SK-N-SH (cell line): ENCODE measurements at regions not wholly inside any gene's neighbourhood (a gene's known extent, or its start where the extent isn't known, plus 50 kb on each side); places are given as distances from the start of the nearest gene placed in this dataset.

Experiments
- CTCF ChIA-PET: fragments of 300-600, 350-600 bp; formaldehyde crosslinking; extraction: SDS; loops from one replicate; lab custom pipeline; 2021; lab: Yijun Ruan, JAX
- POLR2A ChIA-PET: fragments of 350-600 bp; sonication (Branson Sonifier 250); formaldehyde crosslinking; extraction: SDS; loops from one replicate; lab custom pipeline; 2020; ENCODE audit warnings: antibody characterized with exemption, inconsistent platforms; lab: Yijun Ruan, JAX
- DNase-seq: peaks from one replicate; pipeline ENCODE4 v3.0.0; 2012
- H2AFZ ChIP-seq: fragments of 200-600 bp; sonication (generic); 2 replicates; pipeline ENCODE4 v1.8.1; 2016; ENCODE audit warnings: antibody characterized with exemption, mild to moderate bottlenecking, low read depth
- H3F3A ChIP-seq: fragments of 200-600 bp; sonication (generic); replicated peaks from 2 replicates; pipeline ENCODE3; 2016; ENCODE audit warnings: antibody characterized with exemption, mild to moderate bottlenecking; ENCODE audit not compliant: insufficient read depth
- H3K27ac ChIP-seq, 2 experiments: fragments of 200-500 bp in 1 of 2; fragments of 200-600 bp in 1 of 2; sonication (Bioruptor generic) in 1 of 2; sonication (generic), shearing (Covaris generic) in 1 of 2; 2 replicates each; pipeline versions ENCODE4 v1.5.1 to v1.6.1; 2014 to 2016; ENCODE audit warnings: low read depth in 2 of 2, inconsistent platforms in 1 of 2, low read length in 1 of 2, mild to moderate bottlenecking in 1 of 2, mixed read lengths in 1 of 2
- H3K27me3 ChIP-seq: fragments of 200-600 bp; sonication (generic), shearing (Covaris generic); 2 replicates; pipeline ENCODE4 v1.6.1; 2016; ENCODE audit warnings: mixed run types; ENCODE audit not compliant: insufficient read depth
- H3K36me3 ChIP-seq, 2 experiments: fragments of 200-500 bp in 1 of 2; fragments of 200-600 bp in 1 of 2; sonication (Bioruptor generic) in 1 of 2; sonication (generic) in 1 of 2; replicated peaks in 1 of 2; 2 replicates each; pipeline versions ENCODE3 to v1.5.1; 2014 to 2016; ENCODE audit warnings: low read length in 1 of 2, mild to moderate bottlenecking in 1 of 2; ENCODE audit not compliant: insufficient read depth in 2 of 2, control insufficient read depth in 1 of 2
- H3K4me1 ChIP-seq, 2 experiments: fragments of 200-500 bp in 1 of 2; fragments of 200-600 bp in 1 of 2; sonication (Bioruptor generic) in 1 of 2; sonication (generic), shearing (Covaris generic) in 1 of 2; 2 replicates each; pipeline versions ENCODE4 v1.5.1 to v1.6.1; 2014 to 2016; ENCODE audit warnings: low read depth in 1 of 2, low read length in 1 of 2, mixed run types in 1 of 2; ENCODE audit not compliant: insufficient read depth in 2 of 2, control insufficient read depth in 1 of 2
- H3K4me2 ChIP-seq: fragments of 200-600 bp; sonication (generic), shearing (Covaris generic); 2 replicates; pipeline ENCODE4 v1.6.1; 2017; ENCODE audit warnings: mixed run types
- H3K4me3 ChIP-seq, 2 experiments: fragments of 200-500 bp in 1 of 2; fragments of 200-600 bp in 1 of 2; sonication (Bioruptor generic) in 1 of 2; sonication (generic), shearing (Covaris generic) in 1 of 2; 2 replicates each; pipeline versions ENCODE4 v1.5.1 to v1.8.1; 2014 to 2016; ENCODE audit warnings: low read depth in 2 of 2, inconsistent platforms in 1 of 2, low read length in 1 of 2, mild to moderate bottlenecking in 1 of 2, mixed read lengths in 1 of 2, moderate library complexity in 1 of 2
- H3K79me2 ChIP-seq: fragments of 200-600 bp; sonication (generic); 2 replicates; pipeline ENCODE4 v1.8.1; 2017; ENCODE audit warnings: mild to moderate bottlenecking; ENCODE audit not compliant: insufficient read depth
- H3K9ac ChIP-seq: fragments of 200-600 bp; sonication (generic); 2 replicates; pipeline ENCODE4 v1.6.1; 2017; ENCODE audit warnings: mixed run types
- H3K9me2 ChIP-seq: fragments of 200-600 bp; sonication (generic); 2 replicates; pipeline ENCODE4 v1.6.1; 2017; ENCODE audit warnings: mixed run types
- H3K9me3 ChIP-seq: fragments of 200-600 bp; sonication (generic); 2 replicates; pipeline ENCODE4 v1.6.1; 2017; ENCODE audit warnings: mixed run types, mild to moderate bottlenecking, moderate library complexity
- H4K20me1 ChIP-seq: fragments of 200-600 bp; sonication (generic); 2 replicates; pipeline ENCODE4 v1.6.1; 2017; ENCODE audit warnings: mild to moderate bottlenecking, mixed run types; ENCODE audit not compliant: insufficient read depth
- CHD2 ChIP-seq: fragments of 150-350 bp; IDR thresholded peaks from 2 replicates; pipeline ENCODE4 v1.6.1; 2018; ENCODE audit warnings: low read length; ENCODE audit not compliant: partially characterized antibody
- CTCF ChIP-seq: fragments of 200-600 bp; sonication (generic); IDR thresholded peaks from 2 replicates; pipeline ENCODE4 v1.6.1; 2017; ENCODE audit warnings: antibody characterized with exemption, mild to moderate bottlenecking, moderate library complexity
- ELF1 ChIP-seq: IDR thresholded peaks from 2 replicates; pipeline ENCODE4 v1.4.0; 2012
- EP300 ChIP-seq, 2 experiments: IDR thresholded peaks; 2 replicates each; pipeline versions ENCODE4 v1.4.0 to v1.6.1; 2012; ENCODE audit warnings: borderline replicate concordance in 1 of 2, low read depth in 1 of 2, low read length in 1 of 2
- FOXM1 ChIP-seq: IDR thresholded peaks from 2 replicates; pipeline ENCODE4 v1.4.0; 2012; ENCODE audit warnings: low read depth, mild to moderate bottlenecking
- GATA2 ChIP-seq: sonication (generic); formaldehyde crosslinking; IDR thresholded peaks from 2 replicates; pipeline ENCODE4 v1.5.0; 2020; ENCODE audit warnings: mild to moderate bottlenecking, missing genetic modification reagents
- IRF3 ChIP-seq: fragments of 150-350 bp; IDR thresholded peaks from 2 replicates; pipeline ENCODE4 v1.6.1; 2016; ENCODE audit warnings: mild to moderate bottlenecking, low read depth, low read length
- MAX ChIP-seq: IDR thresholded peaks from 2 replicates; pipeline ENCODE4 v1.4.0; 2012; ENCODE audit warnings: low read depth
- MXI1 ChIP-seq: IDR thresholded peaks from 2 replicates; pipeline ENCODE4 v1.6.1; 2012; ENCODE audit warnings: mild to moderate bottlenecking, low read depth, low read length, improper control_type of control experiment
- RFX5 ChIP-seq: IDR thresholded peaks from 2 replicates; pipeline ENCODE4 v1.6.1; 2012; ENCODE audit warnings: mild to moderate bottlenecking, improper control_type of control experiment, low read length
- SIN3A ChIP-seq: IDR thresholded peaks from 2 replicates; pipeline ENCODE4 v1.6.1; 2012; ENCODE audit warnings: low read depth, mild to moderate bottlenecking, low read length, moderate library complexity, borderline replicate concordance
- TCF12 ChIP-seq: IDR thresholded peaks from 2 replicates; pipeline ENCODE4 v1.4.0; 2012
- YY1 ChIP-seq: IDR thresholded peaks from 2 replicates; pipeline ENCODE4 v1.4.0; 2012; ENCODE audit warnings: low read depth, mild to moderate bottlenecking
- WGBS: methylation state at CpG from one replicate; pipeline ENCODE4 v1.1.6; 2017; ENCODE audit warnings: low lambda C conversion rate; 5-methylcytosine and 5-hydroxymethylcytosine counted together

- no peaks in the 10 kb centered on the region for H3K27me3 ChIP-seq
- no peak overlapping the region for H2AFZ ChIP-seq
- no peaks in the 10 kb centered on the region for H3F3A ChIP-seq
- DNase-seq = no peak
- H3K9me2 ChIP-seq = no peaks in the 10 kb centered on the region; the same call in 1 of the 2 replicates
- H4K20me1 ChIP-seq = no peaks in the 10 kb centered on the region
- no peaks in the 10 kb centered on the region for H3K79me2 ChIP-seq
- no peak overlapping the region for H3K4me3 ChIP-seq
- no peak overlapping the region for H3K27ac ChIP-seq
- CTCF ChIA-PET = interaction anchor here (0.6 kb wide), 2 partner anchors 314 to 1289 kb away, joined by 3 read pairs; no protein-coding TSS in a partner anchor
- H3K9me3 ChIP-seq = no peaks in the 10 kb centered on the region
- no peak for TF ChIP-seq FOXM1
- TF ChIP-seq SIN3A = no peak
- TF ChIP-seq GATA2 (CRISPR knock-in tag) = no peak
- TF ChIP-seq EP300 (IDR thresholded peaks at IDR 0.05; ENCODE audit: borderline replicate concordance in 1 of 2, low read depth in 1 of 2, low read length in 1 of 2) = no peak
- no peak for TF ChIP-seq MXI1
- TF ChIP-seq RFX5 = no peak
- TF ChIP-seq ELF1 = no peak
- no peak for TF ChIP-seq YY1
- no peak for TF ChIP-seq CTCF
- no peak for TF ChIP-seq IRF3
- TF ChIP-seq MAX = no peak
- no peaks in the 10 kb centered on the region for H3K36me3 ChIP-seq
- POLR2A ChIA-PET = no interaction called here
- no peak overlapping the region for H3K4me2 ChIP-seq
- H3K4me1 ChIP-seq = no peaks in the 10 kb centered on the region; a peak in 1 of 4 replicates
- H3K9ac ChIP-seq = no peak overlapping the region
Measured at GRCh38 chr4:147206807-147207206, 261.1 kb upstream of the TTC29 start.

GRCh38 chr4:147207911-147208310 lies 262.2 kb upstream of the TTC29 start:
- H3K9ac ChIP-seq = no peak overlapping the region
- no peak overlapping the region; the same call in 1 of the 2 replicates for H2AFZ ChIP-seq
- no peaks in the 10 kb centered on the region; a peak in 1 of 4 replicates for H3K4me1 ChIP-seq
- no peaks in the 10 kb centered on the region for H3K9me3 ChIP-seq
- no peaks in the 10 kb centered on the region; the same call in 1 of the 2 replicates for H3K9me2 ChIP-seq
- peak; percentile 10; the same call in 1 of the 2 replicates for TF ChIP-seq TCF12
- TF ChIP-seq CHD2 = no peak
- TF ChIP-seq EP300 (IDR thresholded peaks at IDR 0.05; ENCODE audit: borderline replicate concordance in 1 of 2, low read depth in 1 of 2, low read length in 1 of 2) = no peak
- H3K79me2 ChIP-seq = no peaks in the 10 kb centered on the region
- H3K4me3 ChIP-seq = no peak overlapping the region
- ChIA-PET POLR2A (no interaction called here), CTCF (no interaction called here)
- no peaks in the 10 kb centered on the region for H4K20me1 ChIP-seq
- H3F3A ChIP-seq = no peaks in the 10 kb centered on the region
- H3K27ac ChIP-seq = no peak overlapping the region
- H3K36me3 ChIP-seq = no peaks in the 10 kb centered on the region
- no peak overlapping the region for H3K4me2 ChIP-seq
- no peak for DNase-seq
- 70% methylated on average over 1 of the region's 1 CpG for WGBS
- H3K27me3 ChIP-seq = no peaks in the 10 kb centered on the region
